HG02798 (cell line): ENCODE measurements at regions not wholly inside any gene's neighbourhood (a gene's known extent, or its start where the extent isn't known, plus 50 kb on each side); places are given as distances from the start of the nearest gene placed in this dataset.

Experiments
- ATAC-seq: cut with Tn5 transposase; IDR thresholded peaks from one replicate; pipeline ENCODE4 v1.9.1; 2021; ENCODE audit warnings: mild to moderate bottlenecking; ENCODE audit not compliant: unreplicated experiment, poor library complexity

GRCh38 chr12:66066137-66066928 lies 64.2 kb downstream of the LLPH start:
- peak; percentile 77 for ATAC-seq

DNA sequence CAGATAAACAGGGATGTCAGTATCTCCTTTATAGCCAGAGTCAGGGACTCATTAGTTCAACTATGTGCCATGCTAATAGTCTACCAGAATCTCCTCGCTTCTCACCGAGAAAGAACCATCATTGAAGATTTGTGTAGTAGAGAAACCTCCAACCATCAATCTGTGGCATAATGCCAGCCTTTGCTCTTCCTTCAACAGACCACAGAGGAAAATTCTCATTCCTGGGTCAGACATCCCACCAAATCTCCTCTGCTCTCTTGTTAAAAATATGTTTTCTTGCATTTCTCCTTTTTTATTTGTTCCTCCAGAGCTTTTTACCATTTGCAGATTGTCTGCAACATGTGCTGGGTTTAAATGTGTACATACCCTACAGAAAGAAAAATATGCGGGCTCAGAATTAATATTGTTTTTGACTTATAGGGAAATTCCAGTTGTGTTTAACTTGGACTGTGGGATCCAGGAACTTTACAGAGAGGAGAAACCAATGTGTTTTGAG lies 64.9 kb downstream of the LLPH start:
- no peak for ATAC-seq

- no peak for ATAC-seq
Measured at GRCh38 chr12:66065150-66065549, 65.4 kb downstream of the LLPH start.

GRCh38 chr12:66063916-66064315 lies 66.6 kb downstream of the LLPH start:
- ATAC-seq, result no peak

DNA sequence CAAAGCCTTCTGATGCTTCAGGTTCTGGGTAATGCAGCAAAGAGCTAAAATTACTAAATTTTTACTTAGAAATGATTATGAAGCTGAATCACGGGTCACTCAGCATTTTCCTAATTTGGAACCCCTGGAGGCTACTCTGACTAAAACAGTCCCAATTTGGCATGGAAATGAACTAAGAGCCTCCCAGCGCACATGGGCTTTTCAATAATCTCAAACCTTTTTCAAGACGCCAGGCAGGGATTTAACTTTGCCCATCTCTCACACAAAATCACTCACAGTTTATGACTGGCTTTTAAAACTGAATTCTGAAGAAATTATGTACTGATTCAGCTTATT lies 68.3 kb downstream of the LLPH start:
- ATAC-seq, result no peak

- ATAC-seq, result no peak
Measured at GRCh38 chr12:66061557-66062289, 68.8 kb downstream of the LLPH start.

DNA sequence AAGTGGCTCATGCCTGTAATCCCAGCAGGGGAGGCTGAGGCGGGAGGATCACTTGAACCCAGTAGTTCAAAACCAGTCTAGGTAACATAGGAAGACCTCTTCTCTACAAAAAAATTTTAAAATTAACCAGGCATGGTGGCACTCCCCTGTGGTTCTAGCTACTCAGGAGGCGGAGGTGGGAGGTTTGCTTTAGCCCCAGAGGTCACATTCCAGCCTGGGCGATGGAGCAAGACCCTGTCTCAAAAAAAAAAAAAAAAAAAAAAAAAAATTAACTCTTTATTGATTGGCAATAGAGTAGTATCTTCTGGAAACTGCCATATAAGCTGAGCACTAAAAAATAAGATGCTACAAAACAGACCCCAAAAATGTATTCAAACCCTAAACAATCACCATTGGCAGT lies 69.5 kb downstream of the LLPH start:
- no peak for ATAC-seq

DNA sequence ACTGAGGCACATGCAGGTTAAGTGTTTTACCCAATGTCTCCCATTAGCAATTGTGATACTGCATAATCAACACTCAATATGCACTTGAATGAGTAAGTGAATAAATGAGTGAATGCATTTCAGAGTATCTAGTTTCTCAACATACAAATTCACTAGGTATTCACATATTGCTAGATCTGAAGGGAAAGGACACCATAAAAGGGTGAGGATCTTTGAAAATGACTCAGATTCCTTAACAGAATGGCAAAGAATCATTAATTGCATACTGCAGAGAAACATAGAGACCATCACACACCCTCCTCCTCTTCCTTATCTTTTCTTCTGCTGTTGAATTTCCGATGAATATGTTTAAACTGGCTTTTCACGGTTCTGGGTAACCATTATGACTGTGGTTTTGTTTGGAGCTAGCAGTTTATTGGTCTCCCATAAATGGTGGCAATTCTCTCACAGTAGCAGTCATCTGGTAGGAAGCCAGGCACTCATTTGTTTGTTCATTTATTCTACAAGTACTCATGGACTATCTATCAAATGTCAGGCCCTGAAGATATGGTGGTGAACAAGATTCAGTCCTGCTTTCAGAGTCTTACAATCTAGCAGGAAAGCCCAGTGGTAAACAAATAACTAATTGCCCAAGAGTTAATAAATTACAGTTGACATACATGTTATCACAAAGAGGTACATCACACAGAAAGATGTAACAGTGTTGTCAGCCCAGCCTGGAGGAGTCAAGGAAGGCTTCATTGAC lies 70.2 kb downstream of the LLPH start:
- ATAC-seq, result no peak

- ATAC-seq, result no peak
Measured at GRCh38 chr12:66059666-66060065, 70.9 kb downstream of the LLPH start.

DNA sequence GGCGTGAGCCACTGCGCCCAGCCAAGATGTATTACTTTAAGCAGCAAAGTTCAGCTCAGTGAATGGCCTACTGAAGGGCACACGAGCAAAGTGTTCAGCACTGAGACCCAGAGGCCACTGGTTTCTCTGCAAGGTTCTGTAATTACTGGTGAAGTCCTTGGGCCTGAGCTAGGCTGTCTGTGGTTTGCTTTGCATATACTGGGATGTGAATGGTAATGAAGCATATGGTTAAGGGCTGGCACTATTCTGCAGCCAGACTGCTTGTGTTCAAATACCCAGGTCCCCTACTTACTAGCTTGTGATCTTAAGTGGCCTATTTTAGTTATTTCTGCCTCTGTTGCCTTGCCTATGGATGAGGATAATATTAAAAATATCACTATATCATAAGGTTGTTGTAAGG lies 72.0 kb downstream of the LLPH start:
- peak; percentile 32 for ATAC-seq

GRCh38 chr12:66055837-66056319 lies 74.7 kb downstream of the LLPH start:
- peak; percentile 92 for ATAC-seq

DNA sequence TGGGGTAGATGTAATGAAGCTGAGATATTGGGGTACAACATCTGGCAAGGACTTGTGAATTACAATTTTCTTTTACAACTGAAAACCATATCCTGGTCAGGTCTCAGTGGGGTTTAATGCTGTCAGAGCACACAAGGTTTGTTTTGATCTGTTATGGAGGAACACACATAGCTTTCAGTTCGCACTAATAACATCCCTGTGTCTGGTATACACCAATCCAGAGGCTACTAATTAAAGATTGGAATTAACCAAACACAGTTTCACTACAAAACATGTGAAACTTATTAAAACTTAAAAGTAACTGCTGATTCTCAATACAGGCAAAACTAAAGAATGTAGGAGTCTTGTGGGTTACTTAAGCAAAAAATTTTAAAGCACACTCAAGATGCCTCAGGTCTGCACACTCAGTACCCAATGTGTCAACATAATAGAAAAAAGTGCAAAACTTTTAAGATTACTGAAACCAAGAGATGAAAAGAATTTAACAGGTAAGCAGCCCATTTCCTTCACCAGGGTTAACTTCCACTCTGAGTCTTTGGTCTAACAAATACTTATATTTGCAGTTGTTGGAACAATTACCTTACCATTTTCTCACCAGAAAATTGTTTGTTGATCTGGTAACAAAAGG lies 77.4 kb downstream of the LLPH start:
- no peak for ATAC-seq

DNA sequence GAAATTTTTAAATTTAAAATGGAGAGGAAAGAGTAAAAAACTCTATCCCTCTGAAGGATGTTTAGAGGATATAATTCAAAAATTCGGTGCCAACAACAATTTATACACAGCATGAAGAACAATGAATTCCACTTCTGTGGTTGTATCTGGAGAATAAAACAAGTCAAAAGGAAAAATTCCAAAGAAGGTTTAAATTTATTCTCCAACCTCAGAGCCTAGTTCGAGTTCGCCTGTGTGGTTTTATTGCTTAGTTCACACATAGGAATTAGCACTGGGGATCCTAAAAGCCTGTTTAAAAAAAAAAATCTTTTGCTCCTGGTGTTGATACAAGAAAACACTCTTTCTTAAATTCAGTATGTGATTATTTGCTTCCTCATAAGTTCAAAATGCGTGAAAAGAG lies 79.2 kb downstream of the LLPH start:
- no peak for ATAC-seq

DNA sequence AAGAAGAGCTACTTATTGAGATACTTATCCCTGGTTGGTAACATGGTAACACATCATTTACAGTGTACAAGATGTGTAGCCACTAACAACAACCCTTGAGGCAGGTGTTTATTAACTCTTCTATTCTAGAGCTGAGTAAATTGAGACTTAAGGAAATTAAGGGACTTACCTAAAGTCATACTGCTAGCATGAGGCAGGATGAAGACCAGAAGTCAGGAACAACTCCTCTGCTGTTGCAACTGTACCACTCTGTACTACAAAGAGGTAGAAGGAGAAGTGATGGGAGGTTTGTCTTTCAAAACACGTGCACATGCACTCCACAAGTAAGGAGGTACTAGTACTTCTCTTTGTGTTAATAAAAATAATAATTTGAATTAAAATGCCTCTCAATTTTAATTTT lies 79.9 kb downstream of the LLPH start:
- ATAC-seq, result peak; percentile 44

DNA sequence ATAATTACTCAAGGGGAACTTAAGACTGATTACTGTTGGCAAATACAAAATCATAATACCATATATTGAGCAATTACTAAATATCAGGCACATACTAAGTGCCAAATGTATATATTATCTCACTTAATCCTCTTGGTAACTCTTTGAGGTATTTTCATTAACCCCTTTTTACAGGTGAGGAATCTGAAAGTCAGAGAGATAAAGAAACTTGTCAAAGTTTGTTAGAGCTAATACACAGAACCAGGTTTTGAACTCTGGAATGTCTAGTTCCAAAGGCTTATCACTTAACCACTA lies 80.3 kb downstream of the LLPH start:
- no peak for ATAC-seq

DNA sequence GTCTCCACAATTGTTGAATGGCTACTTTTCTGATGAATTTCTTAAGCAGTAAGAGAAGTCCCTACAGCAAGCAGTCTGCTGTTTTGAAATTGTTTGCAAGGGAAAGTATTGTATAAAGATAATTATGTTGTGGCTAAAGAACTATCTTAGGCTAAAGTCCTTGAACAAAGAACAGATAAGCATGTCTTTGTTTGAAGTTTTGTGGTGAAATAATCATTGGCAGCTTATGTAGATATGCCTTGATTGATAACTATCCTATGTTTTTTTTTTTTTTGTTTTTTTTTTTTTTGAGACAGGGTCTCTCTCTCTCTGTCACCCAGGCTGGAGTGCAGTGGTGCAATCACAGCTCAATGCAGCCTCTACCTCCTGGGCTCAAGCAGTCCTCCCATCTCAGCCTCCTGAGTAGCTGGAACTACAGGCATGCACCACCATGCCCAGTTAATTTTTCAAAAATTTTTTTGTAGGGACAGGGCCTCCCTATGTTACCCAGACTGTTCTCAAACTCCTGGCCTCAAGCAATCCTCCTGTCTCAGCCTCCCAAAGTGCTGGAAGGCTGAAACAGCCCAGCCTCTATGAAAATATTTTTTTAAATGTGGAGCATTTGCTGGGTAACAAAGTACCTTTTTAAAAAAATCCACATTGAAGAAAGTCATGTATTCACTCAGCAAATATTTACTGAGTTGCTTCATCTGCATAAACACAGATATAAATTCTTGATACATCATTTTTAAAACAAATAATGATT lies 80.8 kb downstream of the LLPH start:
- ATAC-seq, result no peak

DNA sequence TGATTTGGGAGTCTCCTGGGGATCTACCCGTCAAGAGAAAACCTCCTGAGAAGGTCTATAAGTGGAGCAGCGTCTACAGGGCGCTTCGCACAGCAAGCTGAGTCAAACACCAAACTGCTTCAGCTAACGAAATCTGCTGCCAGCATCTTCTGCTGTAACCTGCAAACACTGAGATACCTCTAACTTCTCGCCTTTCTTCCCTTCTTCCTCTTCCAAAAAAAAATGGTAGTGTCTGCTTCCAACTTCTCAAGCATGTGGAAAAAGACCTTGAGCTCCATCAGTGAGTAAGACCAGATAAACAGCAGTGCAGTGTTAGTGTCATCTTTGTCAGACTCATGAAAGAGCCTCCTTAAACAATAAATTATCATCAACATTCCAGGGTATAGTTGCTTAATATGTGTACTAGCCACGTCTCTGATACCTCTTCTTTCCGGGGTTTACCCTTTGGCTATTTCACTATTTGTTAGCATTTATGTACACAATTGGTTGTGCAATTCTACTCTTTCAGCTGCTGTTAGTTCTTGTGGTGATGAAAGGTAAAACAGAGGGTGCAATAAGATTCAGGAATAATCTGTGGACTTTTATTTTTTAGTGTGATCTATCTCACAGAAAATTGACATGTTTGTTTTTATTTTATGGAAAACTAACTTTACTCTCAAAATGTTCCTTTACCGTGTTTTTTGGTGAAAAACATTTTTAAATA lies 81.6 kb downstream of the LLPH start:
- ATAC-seq, result no peak

DNA sequence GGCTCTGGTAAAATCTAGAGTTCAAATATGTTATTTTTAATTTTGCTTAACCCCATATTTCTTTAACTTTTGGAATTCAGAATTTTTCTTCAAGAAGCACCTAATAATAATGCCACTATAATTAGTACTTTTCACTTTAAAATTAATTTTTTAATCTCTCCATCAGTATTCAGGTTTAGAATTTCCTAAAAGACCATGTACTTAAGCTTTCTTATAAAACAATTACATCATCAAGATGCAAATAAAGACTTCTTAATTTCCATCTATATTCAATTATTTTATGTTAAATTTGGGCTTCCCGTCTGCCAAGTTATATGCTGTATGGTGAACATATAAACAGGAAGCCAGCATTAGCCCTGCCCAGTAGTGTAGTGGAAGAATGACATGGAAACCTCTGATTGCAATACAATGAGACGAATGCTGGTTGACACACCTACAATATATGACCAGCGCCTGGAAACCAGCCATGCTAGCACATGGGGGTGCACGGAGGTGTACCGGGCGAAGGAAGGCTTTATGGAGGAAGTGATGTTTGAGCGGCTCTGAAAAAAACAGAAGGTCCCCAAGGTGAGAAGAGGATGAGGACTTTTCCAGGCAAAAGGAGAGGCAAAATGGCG lies 82.2 kb downstream of the LLPH start:
- no peak for ATAC-seq

- ATAC-seq, result peak; percentile 91
Measured at GRCh38 chr12:66047411-66048021, 83.0 kb downstream of the LLPH start.
